ENCODE measurements at regions not wholly inside any gene's neighbourhood (a gene's known extent, or its start where the extent isn't known, plus 50 kb on each side); places are given as distances from the start of the nearest gene placed in this dataset.

DNA sequence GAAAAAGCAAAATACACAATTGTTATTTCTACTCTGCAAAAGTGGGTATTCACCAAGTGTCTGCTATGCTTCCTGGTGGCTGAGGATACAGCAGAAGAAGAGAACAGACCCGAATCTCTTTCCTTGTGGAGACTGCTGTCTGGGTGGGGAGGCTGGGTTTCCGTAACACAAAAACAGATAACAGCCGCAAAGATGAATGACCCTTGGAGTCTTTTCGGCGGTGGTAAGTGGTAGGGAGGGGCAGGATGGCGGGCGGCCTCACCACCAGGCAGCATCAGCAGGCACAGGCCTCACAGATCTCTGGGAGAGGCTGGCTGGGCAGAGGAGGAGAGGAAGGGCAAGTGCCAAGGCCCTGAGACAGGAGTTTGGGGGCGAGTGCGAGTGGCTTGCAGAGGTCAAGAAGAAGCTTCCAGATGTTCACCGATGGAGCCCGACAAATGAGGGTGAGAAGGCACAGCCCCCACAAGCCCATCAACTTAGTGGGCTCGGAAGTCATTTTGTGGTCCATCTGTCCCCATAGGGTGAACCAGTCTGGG is 164.2 kb downstream of the RHOU start:
- DNase-seq = no peak

DNA sequence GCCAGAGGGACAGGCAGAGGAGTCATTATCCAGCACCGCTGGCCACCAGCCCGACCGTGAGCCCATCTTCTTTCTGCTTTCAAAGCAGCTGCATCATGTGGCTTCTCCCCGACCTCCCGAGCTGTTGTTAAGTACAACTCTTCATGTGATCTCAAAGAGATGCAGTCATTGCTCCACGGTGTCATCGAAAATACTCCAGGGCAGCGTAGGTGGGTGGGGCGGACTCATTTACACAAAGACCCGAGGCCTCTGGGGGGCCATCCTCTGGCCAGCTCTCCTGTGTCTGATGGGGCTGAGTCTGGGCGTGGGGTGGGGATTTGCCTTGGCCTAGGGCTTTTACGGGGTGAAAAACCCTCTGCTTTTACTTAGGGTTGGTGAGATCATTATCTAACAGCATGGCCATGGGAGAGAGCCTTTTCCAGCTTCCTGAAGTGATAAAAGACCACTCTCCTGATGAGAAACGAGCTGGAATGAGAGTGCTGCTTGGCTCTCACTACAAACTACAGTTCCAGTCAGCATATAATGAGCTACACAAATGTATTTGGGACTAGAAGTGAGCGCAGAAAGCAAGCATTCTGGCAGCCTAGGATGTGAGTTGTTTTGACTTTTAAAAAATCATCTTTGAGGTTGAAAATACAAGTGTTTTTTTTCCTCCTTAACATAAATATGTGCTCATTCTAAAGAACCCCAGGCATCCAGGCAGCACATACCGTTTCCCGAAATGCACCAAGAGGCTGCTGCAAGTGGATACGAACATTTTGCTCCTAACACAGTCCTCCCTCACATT is 165.0 kb downstream of the RHOU start:
- peak; percentile 40 for DNase-seq

DNA sequence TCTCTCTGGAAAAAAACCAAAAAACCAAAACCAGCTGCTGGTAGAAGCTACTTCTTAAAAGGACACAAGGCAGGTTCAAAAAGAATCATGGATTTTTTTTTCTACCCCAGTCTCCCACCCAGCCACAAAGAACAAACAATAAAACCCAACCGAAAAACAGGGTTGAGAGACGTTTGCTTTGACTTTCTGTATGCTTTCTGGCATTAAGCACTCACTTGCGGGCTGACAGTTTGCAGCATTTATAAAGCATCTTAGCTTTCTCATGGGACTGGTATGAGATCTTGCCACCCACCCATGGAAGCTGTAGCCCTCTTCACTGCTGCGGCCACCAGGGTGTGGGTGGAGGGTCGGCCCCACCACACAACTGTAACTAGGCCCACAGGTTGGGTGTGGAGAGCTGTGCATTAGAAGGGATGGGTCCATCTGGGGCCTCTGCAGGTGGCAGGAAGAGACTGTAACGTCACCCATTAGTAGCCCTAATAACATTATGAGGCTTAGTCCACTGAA is 165.7 kb downstream of the RHOU start:
- DNase-seq = no peak

DNA sequence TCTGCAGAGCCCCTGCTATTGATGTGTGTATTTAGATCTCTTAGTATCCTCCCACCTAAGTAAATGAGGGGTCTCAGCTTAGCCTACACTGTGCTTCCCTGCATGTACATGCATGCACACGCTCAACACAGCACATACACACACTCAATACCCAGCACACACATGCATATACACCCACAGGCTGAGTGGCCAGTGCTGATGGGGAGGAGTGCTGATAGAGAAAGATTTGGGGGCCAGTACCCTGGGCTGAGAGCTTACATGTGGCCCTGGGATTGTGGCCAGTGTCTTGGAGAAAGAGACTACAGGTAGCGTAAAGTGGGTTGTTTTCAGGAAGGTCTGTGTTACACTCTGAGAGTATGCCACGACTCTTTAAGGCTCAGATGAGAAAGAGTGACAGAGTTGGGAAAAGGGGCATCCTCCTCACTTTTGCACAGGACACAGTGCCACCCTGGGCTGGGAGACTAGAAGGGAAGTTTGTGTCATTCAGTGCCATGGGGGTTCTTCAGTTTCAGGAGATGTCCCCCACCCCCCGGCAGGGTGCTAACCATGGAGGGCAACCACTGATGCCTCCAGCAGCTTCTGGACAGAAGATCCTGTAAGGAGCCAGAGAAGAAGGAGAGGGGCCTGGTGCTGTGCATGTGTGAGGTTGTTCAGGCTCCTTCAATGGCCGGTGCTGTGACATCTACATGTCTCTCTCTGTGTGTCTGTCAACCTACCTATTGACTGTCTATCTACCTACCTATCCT is 166.8 kb downstream of the RHOU start:
- no peak for DNase-seq

DNA sequence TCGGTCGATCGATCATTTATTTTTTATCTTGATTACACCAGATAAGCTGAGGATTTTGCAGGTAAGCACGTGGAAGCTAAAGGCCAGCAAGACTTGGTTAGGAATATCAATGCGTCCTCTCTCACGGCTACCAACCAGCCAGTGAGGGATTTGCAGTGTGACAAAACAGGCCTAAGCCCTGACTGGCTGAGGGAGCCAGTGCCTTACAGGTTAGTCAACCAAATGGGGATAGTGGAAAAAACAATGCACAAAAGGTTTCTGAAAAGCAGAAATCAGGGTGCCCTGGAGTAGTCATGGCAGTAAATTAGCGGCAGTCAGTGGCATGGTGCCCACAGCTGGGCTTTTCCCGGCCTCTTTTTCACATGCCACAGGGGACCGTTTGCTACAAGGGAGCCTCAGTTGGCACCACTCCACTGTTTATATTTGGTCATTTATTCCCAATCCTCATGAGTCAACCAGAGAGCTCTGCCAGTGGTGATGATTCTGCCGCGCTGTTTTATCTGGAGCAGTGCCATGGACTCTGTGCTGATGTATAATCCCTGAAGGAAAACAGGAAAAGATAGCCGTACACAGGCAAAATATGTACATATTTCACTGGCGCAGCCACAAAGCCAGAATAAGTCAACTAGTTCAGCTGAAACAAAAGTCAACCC is 167.6 kb downstream of the RHOU start:
- no peak for DNase-seq

DNA sequence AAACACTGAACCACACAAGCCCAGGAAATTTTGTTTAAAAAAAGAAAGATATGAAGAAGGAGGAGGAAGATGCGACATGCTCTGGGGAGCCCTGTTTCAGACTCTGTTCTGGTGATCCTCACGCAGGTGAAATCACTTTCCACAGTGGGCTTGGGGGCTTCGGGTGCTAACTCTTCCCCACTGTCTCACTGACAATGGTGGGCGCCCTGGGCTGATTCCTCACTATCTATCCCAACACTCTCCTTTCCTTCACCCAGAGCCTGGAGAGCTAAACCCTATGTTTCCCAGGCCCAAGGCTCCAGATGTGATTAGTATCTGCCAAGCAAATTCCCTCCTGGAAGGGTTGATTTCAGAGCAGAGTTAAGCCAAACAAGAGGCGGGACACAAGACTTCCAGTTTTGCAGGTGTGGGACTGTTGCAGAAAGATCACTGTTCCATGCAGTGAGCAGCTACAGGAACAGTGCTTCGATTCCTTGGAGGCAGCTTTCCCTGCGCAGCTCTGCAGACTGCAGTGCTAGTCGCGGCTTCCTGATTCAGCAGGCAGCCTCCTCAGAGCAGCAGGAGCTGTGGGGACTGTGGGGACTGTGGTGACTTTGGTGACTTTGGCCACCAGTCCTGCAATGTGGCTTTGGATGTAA is 168.3 kb downstream of the RHOU start:
- no peak for DNase-seq

DNA sequence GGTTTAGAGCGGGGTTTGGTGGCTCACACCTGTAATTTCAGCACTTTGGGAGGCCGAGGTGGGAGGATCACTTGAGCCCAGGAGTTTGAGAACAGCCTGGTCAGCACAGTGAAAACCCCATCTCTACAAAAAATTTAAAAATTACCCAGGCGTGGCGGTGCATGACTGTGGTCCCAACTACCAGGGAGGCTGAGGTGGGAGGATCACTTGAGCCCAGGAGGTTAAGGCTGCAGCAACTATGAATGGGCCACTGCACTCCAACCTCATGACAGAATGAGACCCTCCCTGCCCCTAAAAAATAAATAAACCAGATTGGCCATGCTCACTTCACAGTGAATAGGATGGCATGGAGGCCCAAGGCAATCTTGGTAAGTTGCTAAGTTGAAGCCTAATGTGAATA is 168.9 kb downstream of the RHOU start:
- DNase-seq = no peak

DNA sequence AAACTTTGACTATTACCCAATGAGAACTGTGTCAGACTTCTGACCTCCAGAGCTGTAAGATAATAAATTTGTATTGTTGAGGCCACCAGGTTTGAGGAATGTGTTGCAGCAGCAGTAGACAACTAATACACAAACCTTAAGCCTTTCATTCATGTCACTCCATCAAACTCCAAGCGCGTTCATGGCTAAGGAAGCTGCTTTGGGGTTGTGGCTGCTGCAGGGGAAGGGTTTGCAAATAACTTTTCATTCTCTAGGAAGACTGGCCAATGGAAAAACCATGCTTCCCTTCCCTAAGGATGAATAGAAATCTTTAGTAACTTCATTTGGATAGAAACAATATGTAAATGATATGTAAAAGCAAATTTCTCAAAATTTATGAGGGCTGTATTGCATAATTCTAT is 170.4 kb downstream of the RHOU start:
- no peak for DNase-seq

DNA sequence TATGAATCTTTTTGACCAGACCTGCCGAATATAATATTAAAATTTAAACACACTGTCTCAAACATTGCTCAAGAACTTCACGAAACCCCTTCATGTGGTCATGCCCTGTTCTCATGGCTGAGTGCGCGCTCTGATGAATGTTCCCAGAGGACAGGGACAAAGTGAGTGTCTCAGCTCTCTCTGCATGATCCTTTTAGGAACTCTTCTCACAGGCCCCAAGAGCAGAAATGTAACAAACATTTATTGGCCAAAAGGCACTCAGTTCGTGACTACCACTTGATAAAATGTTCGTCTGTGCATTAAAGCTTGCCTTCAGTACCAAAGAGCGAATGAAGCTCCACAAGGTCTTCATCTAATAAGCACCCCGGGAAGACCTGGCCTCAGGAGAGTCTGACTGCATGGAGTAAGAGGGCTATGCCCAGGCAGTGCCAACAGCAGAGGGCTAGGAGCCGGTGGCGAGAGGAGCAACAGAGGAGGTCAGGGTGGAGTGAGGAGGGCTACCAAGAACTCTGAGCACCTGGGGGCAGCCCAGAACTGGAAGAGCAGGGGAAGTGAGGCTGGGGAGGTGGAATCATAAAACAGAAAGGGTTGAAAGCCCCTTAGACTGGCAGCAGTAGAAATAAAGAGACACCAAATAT is 171.1 kb downstream of the RHOU start:
- DNase-seq = no peak

DNA sequence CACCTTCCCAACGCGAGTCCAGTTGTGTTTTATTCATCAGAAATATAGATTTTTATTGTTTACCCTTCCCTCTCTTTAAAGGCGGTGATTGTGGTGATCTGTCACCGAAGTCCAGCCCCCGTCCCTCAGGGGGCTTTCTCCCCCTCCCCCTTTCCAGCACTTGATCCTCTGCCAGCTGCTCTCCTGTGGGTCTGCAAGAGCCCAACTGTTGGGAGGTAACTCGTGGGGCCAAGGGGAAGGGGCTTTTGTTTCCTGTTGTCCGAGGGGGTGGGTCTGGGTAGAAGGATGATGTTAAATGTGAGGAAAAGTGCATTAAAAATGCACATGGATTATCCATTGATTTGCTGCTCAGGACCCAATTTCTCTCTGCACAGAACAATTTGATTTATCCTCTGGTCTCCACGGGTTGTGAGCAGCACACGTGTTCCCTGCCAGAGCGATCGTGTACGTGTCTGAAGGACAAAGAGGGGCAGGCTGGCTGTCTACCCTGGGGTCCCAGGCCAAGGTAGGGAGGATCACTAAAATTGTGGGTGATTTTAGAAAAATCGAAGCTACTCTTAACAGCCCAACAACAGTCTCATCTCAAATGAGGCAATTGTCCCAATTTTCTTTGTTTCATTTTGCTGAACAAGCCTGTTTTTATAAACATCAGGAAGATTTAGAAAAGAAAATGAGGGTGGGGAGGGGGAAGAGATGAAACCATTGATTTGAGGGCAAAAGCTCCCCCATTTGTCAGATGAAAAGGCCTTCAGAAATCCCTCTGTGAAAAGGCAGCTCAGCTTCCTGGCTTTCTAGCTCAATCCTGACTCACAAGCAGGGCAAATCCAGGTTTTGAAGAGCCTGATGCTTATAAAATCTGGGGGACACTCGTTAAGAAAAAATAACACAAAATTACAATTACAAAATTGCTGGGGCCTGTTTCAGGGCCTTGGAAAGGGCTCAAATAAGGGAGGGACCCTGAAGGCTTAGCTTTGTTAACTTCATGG is 176.2 kb downstream of the RHOU start:
- DNase-seq = peak; percentile 74

DNA sequence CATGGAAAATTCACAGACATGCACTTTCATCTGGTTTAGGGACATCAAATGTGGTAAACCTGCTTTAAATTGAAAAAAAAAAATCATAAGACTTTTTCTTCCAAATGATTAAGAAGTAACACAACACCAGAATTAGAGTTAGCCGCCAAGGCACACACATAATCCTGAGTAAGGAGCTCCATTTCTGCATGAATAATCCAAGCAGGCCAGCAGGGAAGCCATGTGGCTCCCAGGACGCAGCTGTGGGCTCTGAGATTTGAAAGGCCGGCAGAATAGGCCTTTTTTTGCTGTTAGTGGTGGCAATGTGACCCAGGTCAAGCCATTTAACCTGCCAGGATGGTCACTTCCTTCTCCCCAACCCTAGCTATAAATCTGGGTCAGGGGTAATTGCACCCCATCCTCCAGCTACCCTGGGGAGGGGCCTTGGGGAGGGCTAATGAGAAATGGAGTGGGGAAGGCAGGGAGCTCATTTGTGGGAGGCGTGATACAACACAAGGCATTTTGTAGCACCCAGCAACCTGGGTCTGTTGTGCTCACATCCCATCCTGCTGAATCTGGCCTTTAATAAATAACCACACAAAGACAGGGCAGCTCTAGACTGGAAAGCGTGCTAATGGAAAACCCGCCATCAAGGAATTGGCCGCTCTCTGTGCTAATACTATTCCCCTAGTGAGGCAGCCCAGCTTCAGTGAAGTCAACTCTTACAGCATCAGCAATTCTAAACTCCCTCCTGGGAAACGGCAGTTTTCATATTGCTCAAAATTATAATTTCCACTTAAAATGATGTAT is 178.5 kb downstream of the RHOU start:
- DNase-seq = peak; percentile 71

DNA sequence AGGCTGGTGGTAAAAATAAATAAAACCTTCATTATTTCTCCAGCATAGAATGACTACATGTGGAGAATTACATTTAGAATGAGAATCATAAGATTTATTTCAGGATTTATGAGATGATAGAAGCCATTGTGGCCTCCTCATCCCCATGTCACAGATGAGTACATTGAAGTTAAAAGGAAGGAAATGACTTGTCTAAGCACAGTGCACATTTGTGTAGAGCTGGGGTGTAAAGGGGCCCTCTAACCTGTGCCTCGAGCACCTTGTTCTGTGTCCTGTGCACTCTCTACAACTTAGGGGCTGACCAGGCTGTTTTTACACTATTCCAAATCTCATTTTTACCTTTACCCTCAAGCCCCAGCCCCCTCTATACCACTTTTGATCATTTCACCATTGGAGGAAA is 179.4 kb downstream of the RHOU start:
- DNase-seq = no peak

DNA sequence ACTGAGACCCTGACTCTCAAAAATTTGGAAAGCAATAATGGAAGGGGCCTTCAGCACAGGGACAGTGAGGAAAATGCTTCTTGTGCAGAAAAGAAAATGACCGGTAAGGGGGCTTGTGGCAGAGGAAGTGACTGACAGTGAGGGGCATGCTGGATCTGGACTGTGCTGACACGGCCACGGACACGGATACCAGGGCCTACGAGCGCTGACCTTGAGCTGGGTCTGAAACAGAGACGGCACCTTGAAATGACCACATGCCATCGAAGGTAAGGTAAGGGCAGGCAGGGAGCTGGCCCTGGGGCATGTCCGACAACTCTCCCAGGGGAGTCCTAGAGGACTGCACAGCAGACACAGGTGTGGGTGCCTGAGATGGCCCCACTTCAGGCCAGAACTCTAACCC is 182.1 kb downstream of the RHOU start:
- no peak for DNase-seq

DNA sequence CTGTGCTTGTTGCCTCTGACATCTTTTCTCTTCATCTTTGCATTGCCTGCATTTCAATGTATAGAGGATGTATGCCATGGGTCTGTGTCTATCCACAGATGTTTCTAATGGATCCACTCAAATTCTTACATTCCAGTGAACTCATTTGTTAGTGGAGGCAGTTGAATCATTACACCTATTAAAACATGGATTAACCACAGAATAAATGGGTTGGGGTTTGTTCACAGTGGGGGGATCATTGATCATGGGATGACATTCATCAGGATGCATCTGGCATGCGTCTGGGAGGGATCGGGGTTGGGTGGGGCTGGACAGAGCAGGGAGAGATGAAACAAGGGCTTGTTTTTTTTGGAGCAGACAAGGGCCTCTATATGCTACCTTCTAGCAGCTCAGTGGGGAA is 182.5 kb downstream of the RHOU start:
- DNase-seq = no peak

DNA sequence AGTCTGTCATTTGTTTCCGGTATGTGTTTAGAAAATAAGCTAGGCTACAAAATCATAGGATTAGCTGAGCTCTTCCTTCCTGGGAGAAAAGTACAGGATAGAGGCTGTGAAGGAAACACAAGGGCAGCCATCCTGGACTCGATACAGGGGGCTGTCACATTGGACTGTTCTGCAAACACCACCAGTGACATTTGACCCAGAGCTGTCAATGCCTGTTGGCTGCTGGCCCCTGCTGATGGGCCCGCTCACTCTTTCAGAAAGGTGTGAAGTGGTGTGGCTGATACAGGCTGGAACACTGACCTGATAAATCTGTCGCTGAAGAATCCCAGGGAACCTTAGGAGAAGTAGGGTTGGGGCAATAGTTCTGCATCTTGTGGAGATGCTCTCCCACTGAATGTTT is 183.1 kb downstream of the RHOU start:
- DNase-seq = no peak

DNA sequence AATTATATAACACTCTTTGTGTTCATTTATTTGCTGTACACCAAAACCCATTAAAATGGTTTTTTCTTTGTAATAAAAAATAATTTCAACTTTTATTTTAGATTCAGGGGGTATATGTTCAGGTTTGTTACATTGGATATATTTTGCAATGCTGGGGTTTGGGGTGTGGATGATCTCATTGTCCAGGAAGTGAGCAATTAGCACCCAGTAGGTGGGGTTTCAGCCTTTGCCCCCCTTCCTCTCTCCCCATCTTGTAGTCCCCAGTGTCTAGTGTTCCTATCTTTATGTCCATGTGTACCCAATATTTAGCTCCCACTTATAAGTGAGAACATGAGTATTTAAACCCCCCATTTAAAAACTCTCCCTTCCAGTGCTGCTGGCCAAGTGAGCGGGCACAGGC is 184.6 kb downstream of the RHOU start:
- no peak for DNase-seq

DNA sequence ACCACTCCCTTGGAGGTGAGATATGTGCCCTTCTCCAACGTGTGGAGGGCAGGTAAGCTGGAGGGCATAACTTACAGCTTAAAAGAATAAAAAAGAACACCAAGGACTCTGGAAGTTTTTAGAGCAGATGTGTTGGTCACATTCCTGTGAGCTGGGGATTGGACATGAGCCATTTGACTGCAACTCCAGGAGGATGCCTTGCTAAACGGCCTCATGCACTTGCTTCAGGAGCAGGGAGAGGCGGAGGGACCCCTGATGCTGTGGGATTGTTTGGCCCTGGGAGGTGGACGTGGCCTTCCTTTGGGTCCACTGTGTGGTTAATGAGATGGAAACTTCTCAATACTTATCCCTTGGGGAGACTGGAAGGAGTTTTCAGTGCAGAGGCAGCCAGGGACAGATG is 185.6 kb downstream of the RHOU start:
- DNase-seq = no peak

DNA sequence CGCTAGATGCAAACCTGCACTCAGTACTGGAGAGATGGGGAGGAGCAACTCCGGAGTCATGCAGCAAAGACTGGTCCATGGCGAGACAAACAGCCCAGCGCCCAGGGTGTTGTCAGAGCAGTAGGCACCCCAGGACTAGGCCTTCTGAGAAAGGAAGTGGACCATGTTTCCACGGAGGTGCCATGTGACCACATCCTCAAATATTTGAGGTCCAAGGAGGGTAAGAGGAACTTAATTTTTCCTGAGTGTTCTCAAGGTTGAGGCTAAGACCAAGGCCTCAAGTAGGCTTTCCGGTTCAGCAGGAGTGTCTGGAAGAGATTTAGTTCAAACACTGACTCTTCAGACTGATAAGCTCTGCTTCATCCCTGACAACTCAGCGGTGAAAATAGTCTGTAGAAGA is 186.2 kb downstream of the RHOU start:
- no peak for DNase-seq

DNA sequence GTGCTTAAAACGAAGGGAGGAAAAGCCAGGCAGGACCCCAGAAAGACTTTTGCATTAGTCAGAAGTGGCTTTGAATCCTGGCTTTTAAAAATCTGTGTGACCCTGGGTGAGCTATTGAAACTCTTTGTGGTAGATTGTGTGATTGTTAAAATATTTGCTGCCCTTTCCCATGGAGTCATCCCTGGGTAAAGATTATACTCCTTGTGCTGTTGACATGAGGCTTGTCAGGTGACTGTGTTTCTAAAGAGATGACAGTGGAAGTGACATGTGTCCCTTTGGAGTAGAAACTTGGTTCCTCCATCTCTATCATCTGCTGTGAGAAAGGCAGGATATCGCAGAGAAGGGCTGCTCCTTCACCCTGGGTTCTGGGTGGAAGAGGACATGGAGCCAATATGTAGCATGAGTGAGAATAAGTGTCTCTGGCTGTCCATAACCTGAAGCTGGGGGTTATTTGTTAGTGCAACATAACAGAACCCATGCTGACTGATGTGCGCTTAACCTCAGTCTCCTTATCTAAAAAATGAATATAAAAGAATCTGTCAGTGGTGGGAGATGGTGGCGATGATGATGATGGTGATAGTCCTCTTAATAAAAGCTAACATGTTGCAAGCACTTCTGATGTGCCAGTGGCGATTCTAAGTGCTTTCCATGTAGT is 187.6 kb downstream of the RHOU start:
- DNase-seq = no peak
